ENCODE measurements at regions not wholly inside any gene's neighbourhood (a gene's known extent, or its start where the extent isn't known, plus 50 kb on each side); places are given as distances from the start of the nearest gene placed in this dataset.

DNA sequence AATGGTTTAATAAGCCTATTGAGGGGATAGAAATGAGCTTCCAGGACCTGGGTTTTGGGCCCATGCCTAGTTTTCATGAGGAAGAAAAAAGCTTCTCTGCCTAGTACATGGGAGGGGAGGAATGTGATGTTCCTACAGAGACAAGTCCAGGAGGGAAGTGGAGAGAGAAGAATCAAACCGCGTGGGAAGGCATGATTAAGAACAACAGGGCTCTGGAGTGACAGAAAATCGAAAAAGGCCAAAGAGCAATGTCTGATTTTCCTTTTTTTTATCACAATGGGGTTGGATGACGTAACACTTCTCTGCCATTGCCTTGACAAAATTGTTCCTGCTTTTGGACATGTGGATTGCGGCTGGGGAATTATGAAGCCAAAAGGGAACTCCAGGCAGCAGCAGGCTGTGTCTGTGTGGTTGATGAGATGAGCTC, 258.6 kb downstream of the CXCL12 start:
- TF ChIP-seq CTCF (IDR thresholded peaks at IDR 0.05) = no peak
- peaks cover 0 to 4% (median 0%) of the 10 kb centered on the region in 3 donors for H3K27me3 Mint-ChIP-seq (ENCODE audit: low read depth in 3 of 3)
- no peak for DNase-seq
- Histone ChIP-seq H3K27ac (ENCODE audit: low read depth in 1 of 2, low read length in 2 of 2) (no peak overlapping the region), H3K36me3 (replicated peaks in 1 of 2; ENCODE audit: control insufficient read depth in 1 of 2, insufficient read depth in 2 of 2, low read length in 2 of 2) (no peaks in the 10 kb centered on the region), H3K4me2 (replicated peaks; ENCODE audit: extremely low read depth, low read length, poor library complexity, severe bottlenecking) (no peak overlapping the region), H3K4me1 (ENCODE audit: control insufficient read depth in 1 of 2, insufficient read depth in 2 of 2, low read length in 2 of 2) (no peaks in the 10 kb centered on the region), H3K79me2 (ENCODE audit: insufficient read depth, low read length) (no peaks in the 10 kb centered on the region), H3K4me3 (replicated peaks in 1 of 3; ENCODE audit: low read depth in 2 of 3, low read length in 3 of 3) (no peak overlapping the region), H2AFZ (ENCODE audit: insufficient read depth, low read depth, low read length, poor library complexity, severe bottlenecking) (no peak overlapping the region), H4K20me1 (ENCODE audit: insufficient read depth, low read length) (no peaks in the 10 kb centered on the region), H3K27me3 (ENCODE audit: control insufficient read depth in 2 of 2, insufficient read depth in 2 of 2, low read length in 2 of 2) (no peaks in the 10 kb centered on the region), H3K9me3 (replicated peaks in 1 of 2; ENCODE audit: control insufficient read depth in 1 of 2, insufficient read depth in 1 of 2, low read length in 2 of 2) (no peaks in the 10 kb centered on the region), H3K9ac (ENCODE audit: insufficient read depth, low read length, poor library complexity, severe bottlenecking) (no peak overlapping the region)
- no peaks in the 10 kb centered on the region for H3K36me3 Mint-ChIP-seq
- H3K27ac Mint-ChIP-seq = peak overlapping the region in 1 of 7 donors; percentile 61
- no peak overlapping the region for H3K4me3 Mint-ChIP-seq
- intact Hi-C loops (cut with micrococcal nuclease) = no loop called here
- H3K4me1 Mint-ChIP-seq = no peaks in the 10 kb centered on the region
- WGBS (ENCODE audit: insufficient coverage) = 74% methylated on average over 4 of the region's 5 CpGs
- peaks cover 0 to 3% (median 2%) of the 10 kb centered on the region in 7 donors for H3K9me3 Mint-ChIP-seq

DNA sequence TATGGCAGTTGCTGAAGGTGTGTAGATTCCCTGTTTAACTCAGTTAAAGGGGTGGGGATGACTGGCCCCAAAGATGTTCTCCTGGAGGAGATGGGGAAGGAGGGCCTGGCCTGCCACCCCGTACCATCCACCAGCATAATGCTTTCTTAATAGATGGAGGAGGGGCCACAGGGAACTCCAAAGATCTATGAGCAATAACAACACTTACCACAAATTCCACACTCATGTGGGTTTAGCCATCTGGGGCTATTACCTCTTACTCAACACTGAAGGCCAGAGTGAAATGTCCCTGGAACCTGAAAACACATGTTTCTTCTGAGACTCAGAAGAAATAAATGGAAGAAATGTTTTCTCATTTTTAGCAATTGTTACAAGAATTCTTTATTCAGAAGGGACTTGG, 259.0 kb downstream of the CXCL12 start:
- WGBS (ENCODE audit: insufficient coverage) = no CpG with 5 or more reads among the region's 1 CpG
- Mint-ChIP-seq H3K4me1 (no peaks in the 10 kb centered on the region), H3K27ac (no peak overlapping the region), H3K9me3 (peaks cover 0 to 3% (median 2%) of the 10 kb centered on the region in 7 donors), H3K27me3 (ENCODE audit: low read depth in 3 of 3) (peaks cover 0 to 4% (median 0%) of the 10 kb centered on the region in 3 donors), H3K36me3 (no peaks in the 10 kb centered on the region), H3K4me3 (no peak overlapping the region)
- Histone ChIP-seq H3K36me3 (replicated peaks in 1 of 2; ENCODE audit: control insufficient read depth in 1 of 2, insufficient read depth in 2 of 2, low read length in 2 of 2) (no peaks in the 10 kb centered on the region), H3K4me2 (replicated peaks; ENCODE audit: extremely low read depth, low read length, poor library complexity, severe bottlenecking) (no peak overlapping the region), H3K27ac (ENCODE audit: low read depth in 1 of 2, low read length in 2 of 2) (no peak overlapping the region), H3K4me3 (replicated peaks in 1 of 3; ENCODE audit: low read depth in 2 of 3, low read length in 3 of 3) (no peak overlapping the region), H3K79me2 (ENCODE audit: insufficient read depth, low read length) (no peaks in the 10 kb centered on the region), H4K20me1 (ENCODE audit: insufficient read depth, low read length) (no peaks in the 10 kb centered on the region), H3K9me3 (replicated peaks in 1 of 2; ENCODE audit: control insufficient read depth in 1 of 2, insufficient read depth in 1 of 2, low read length in 2 of 2) (no peaks in the 10 kb centered on the region), H2AFZ (ENCODE audit: insufficient read depth, low read depth, low read length, poor library complexity, severe bottlenecking) (no peak overlapping the region), H3K27me3 (ENCODE audit: control insufficient read depth in 2 of 2, insufficient read depth in 2 of 2, low read length in 2 of 2) (no peaks in the 10 kb centered on the region), H3K4me1 (ENCODE audit: control insufficient read depth in 1 of 2, insufficient read depth in 2 of 2, low read length in 2 of 2) (no peaks in the 10 kb centered on the region), H3K9ac (ENCODE audit: insufficient read depth, low read length, poor library complexity, severe bottlenecking) (no peak overlapping the region)
- no peak for TF ChIP-seq CTCF (IDR thresholded peaks at IDR 0.05)
- DNase-seq = no peak
- intact Hi-C loops (cut with micrococcal nuclease) = no loop called here
